Endothelial cell of umbilical vein (primary cell): ENCODE measurements at regions not wholly inside any gene's neighbourhood (a gene's known extent, or its start where the extent isn't known, plus 50 kb on each side); places are given as distances from the start of the nearest gene placed in this dataset.
A peak's percentile ranks its signal among the peaks of the same experiment; 100 is the strongest.

ENCODE experiments used
- BruUV-seq: library from RNA; stranded (reverse); fragments of 400-500 nt; replicated peaks from 2 replicates; lab custom pipeline; 2021; lab: Mats Ljungman, UMichigan
- CTCF ChIA-PET: fragments of 300-600, 350-600 bp; sonication (Branson Sonifier 250); formaldehyde crosslinking; loops from one replicate; lab custom pipeline; 2021; ENCODE audit warnings: antibody characterized with exemption, inconsistent platforms; lab: Charles Lee
- POLR2A ChIA-PET: fragments of 300-600, 350-600 bp; sonication (Branson Sonifier 250); formaldehyde crosslinking; loops from one replicate; lab custom pipeline; 2021; ENCODE audit warnings: antibody characterized with exemption, inconsistent platforms; lab: Charles Lee
- DNase-seq: peaks from one replicate; pipeline ENCODE4 v3.0.0-alpha.2; 2011; ENCODE audit warnings: low read depth, low spot score
- FAIRE-seq: peaks from 2 replicates; lab custom pipeline; 2011; peaks lifted over from hg19 to GRCh38; lab: Jason Lieb, UNC
- H2AFZ ChIP-seq: 2 replicates; pipeline ENCODE4 v1.6.0; 2012; ENCODE audit warnings: low read depth, low read length, control low read depth, inconsistent platforms
- H3K27ac ChIP-seq: 2 replicates; pipeline ENCODE4 v1.5.1; 2011; ENCODE audit warnings: low read depth, mild to moderate bottlenecking, control low read depth, low read length, moderate library complexity; ENCODE audit not compliant: insufficient read depth
- H3K27me3 ChIP-seq, 2 experiments: 2 replicates each; pipeline versions ENCODE4 v1.6.0 to v1.6.1; 2011; ENCODE audit warnings: low read length in 2 of 2, mixed read lengths in 1 of 2; ENCODE audit not compliant: control insufficient read depth in 2 of 2, insufficient read depth in 2 of 2
- H3K36me3 ChIP-seq, 2 experiments: 2 replicates in 1 of 2; 3 replicates in 1 of 2; pipeline ENCODE4 v1.5.1; 2011; ENCODE audit warnings: low read length in 2 of 2, mild to moderate bottlenecking in 1 of 2, moderate library complexity in 1 of 2; ENCODE audit not compliant: control insufficient read depth in 2 of 2, insufficient read depth in 2 of 2; ENCODE audit errors: extremely low read depth in 1 of 2
- H3K4me1 ChIP-seq: 3 replicates; pipeline ENCODE4 v1.5.1; 2011; ENCODE audit warnings: mild to moderate bottlenecking, low read length; ENCODE audit not compliant: control insufficient read depth, insufficient read depth; ENCODE audit errors: extremely low read depth
- H3K4me2 ChIP-seq: 2 replicates; pipeline ENCODE4 v1.6.1; 2011; ENCODE audit warnings: low read length, control low read depth, mixed read lengths; ENCODE audit not compliant: insufficient read depth
- H3K4me3 ChIP-seq, 3 experiments: fragments of 200-600 bp in 1 of 3; sonication (generic), shearing (Covaris generic) in 1 of 3; replicated peaks in 1 of 3; 2 replicates each; pipeline ENCODE4 v1.5.1; 2011 to 2016; ENCODE audit warnings: control low read depth in 3 of 3, low read length in 3 of 3, mild to moderate bottlenecking in 2 of 3, inconsistent platforms in 1 of 3, low read depth in 1 of 3, moderate library complexity in 1 of 3; ENCODE audit not compliant: insufficient read depth in 1 of 3
- H3K79me2 ChIP-seq: 2 replicates; pipeline ENCODE4 v1.6.0; 2012; ENCODE audit warnings: low read length, inconsistent platforms; ENCODE audit not compliant: control insufficient read depth, insufficient read depth
- H3K9ac ChIP-seq: replicated peaks from 2 replicates; pipeline ENCODE3; 2011; ENCODE audit warnings: low read length, control low read depth; ENCODE audit not compliant: insufficient read depth; ENCODE audit errors: extremely low read depth
- H3K9me1 ChIP-seq: replicated peaks from 3 replicates; pipeline ENCODE4 v1.6.0; 2011; ENCODE audit warnings: mild to moderate bottlenecking, low read length; ENCODE audit not compliant: control insufficient read depth, insufficient read depth; ENCODE audit errors: extremely low read depth
- H3K9me3 ChIP-seq: replicated peaks from 2 replicates; pipeline ENCODE4 v1.5.1; 2012; ENCODE audit warnings: low read length, inconsistent platforms; ENCODE audit not compliant: control insufficient read depth, insufficient read depth
- H4K20me1 ChIP-seq: replicated peaks from 2 replicates; pipeline ENCODE3; 2011; ENCODE audit warnings: mild to moderate bottlenecking, low read length; ENCODE audit not compliant: control insufficient read depth, insufficient read depth; ENCODE audit errors: extremely low read depth
- EZH2 ChIP-seq: IDR thresholded peaks from 2 replicates; pipeline ENCODE4 v1.6.1; 2012; ENCODE audit warnings: borderline replicate concordance, low read depth, mild to moderate bottlenecking, moderate library complexity, low read length, inconsistent platforms; ENCODE audit not compliant: severe bottlenecking
- FOS ChIP-seq: IDR thresholded peaks from 2 replicates; pipeline ENCODE4 v1.6.1; 2011; ENCODE audit warnings: mild to moderate bottlenecking, low read length, moderate library complexity, borderline replicate concordance; ENCODE audit not compliant: insufficient read depth
- GATA2 ChIP-seq: IDR thresholded peaks from 2 replicates; pipeline ENCODE4 v1.7.0; 2011; ENCODE audit warnings: low read depth, mild to moderate bottlenecking, moderate library complexity, mixed read lengths, low read length; ENCODE audit not compliant: insufficient read length, insufficient read depth
- JUN ChIP-seq: IDR thresholded peaks from 2 replicates; pipeline ENCODE4 v1.6.1; 2011; ENCODE audit warnings: borderline replicate concordance, low read depth; ENCODE audit not compliant: insufficient read length, insufficient read depth
- MYC ChIP-seq: IDR thresholded peaks from one replicate; pipeline ENCODE4 v1.6.1; 2011; ENCODE audit warnings: mild to moderate bottlenecking, low read depth, low read length
- POLR2A ChIP-seq: IDR thresholded peaks from 2 replicates; pipeline ENCODE4 v1.6.1; 2012; ENCODE audit warnings: low read depth, mild to moderate bottlenecking, control low read depth, low read length
- POLR2AphosphoS5 ChIP-seq: IDR thresholded peaks from 2 replicates; pipeline ENCODE4 v1.6.1; 2012; ENCODE audit warnings: low read depth, mild to moderate bottlenecking, control low read depth, low read length, moderate library complexity; ENCODE audit not compliant: insufficient read depth
- dilution Hi-C: fragments of 300-500 bp; cut with MboI; formaldehyde crosslinking; loops from one replicate; pipeline ENCODE4 v1.15.0; 2019; ENCODE audit warnings: low sequenced_read_pairs; ENCODE audit not compliant: extremely low pct_ligation_motif_present
- intact Hi-C: fragments of 100-400 bp; cut with micrococcal nuclease; formaldehyde crosslinking; loops from one replicate; pipeline ENCODE4 v1.10.0; 2022
- TF ChIP-seq, protein P1 (sequence below): IDR thresholded peaks from 2 replicates; pipeline ENCODE4 v1.6.1; 2011; ENCODE audit not compliant: insufficient read depth, insufficient read length
- TF ChIP-seq, protein P2 (sequence below), 2 donors: IDR thresholded peaks; 1 replicate in 1 of 2; 2 replicates in 1 of 2; pipeline ENCODE4 v1.5.1; 2011; ENCODE audit warnings: low read length in 2 of 2, mild to moderate bottlenecking in 2 of 2, moderate library complexity in 2 of 2, control low read depth in 1 of 2, inconsistent platforms in 1 of 2, low read depth in 1 of 2; ENCODE audit not compliant: insufficient read depth in 1 of 2; ENCODE audit errors: extremely low read depth in 1 of 2

DNA sequence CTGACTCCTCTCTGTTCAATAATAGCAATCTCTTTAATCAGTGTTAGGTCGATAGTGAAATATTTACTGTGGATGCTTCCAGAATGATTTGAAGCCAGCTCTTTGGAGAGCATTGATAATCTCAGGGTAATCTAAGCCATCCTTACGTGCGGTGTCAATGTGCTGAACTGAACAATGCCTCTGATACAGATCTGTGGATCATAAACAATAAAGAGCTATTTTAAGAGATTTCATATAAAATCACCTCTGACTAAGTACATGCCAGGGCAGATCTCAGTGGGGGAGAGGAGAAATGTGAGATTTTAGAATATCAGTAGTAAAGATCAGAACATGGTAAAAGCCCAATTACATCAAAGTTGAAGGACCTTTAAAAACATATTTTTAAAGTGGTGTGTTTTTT lies 319.3 kb upstream of the GBE1 start:
- H3K9ac ChIP-seq, result peak overlapping the region; percentile 41
- H3K36me3 ChIP-seq, result no peaks in the 10 kb centered on the region
- peak; percentile 53 for FAIRE-seq
- H4K20me1 ChIP-seq, result no peaks in the 10 kb centered on the region
- ChIA-PET POLR2A (interaction anchor here (1.1 kb wide), 1 partner anchor 77 kb away, joined by 5 read pairs; no protein-coding TSS in a partner anchor), CTCF (interaction anchor here (0.8 to 2.1 kb wide), 6 partner anchors 13 to 171 kb away, joined by 3 to 9 read pairs (median 3); no protein-coding TSS in a partner anchor)
- H3K9me1 ChIP-seq, result no peaks in the 10 kb centered on the region
- H3K79me2 ChIP-seq, result no peaks in the 10 kb centered on the region
- H3K4me2 ChIP-seq, result peak overlapping the region; percentile 71
- H3K4me3 ChIP-seq, result no peak overlapping the region
- intact Hi-C loops (loop anchor here (2.0 to 10.0 kb wide), 3 partner anchors 52 to 1144 kb away; no protein-coding TSS in a partner anchor), dilution Hi-C loops (no loop called here)
- TF ChIP-seq, protein P1, sequence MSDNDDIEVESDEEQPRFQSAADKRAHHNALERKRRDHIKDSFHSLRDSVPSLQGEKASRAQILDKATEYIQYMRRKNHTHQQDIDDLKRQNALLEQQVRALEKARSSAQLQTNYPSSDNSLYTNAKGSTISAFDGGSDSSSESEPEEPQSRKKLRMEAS, result no peak
- TF ChIP-seq GATA2, result peak; percentile 78
- TSS peak; percentile 53 for BruUV-seq
- H3K4me1 ChIP-seq, result peaks cover 39% of the 10 kb centered on the region
- H3K27ac ChIP-seq, result peak overlapping the region; percentile 79
- DNase-seq, result peak; percentile 56
- H3K27me3 ChIP-seq, result no peaks in the 10 kb centered on the region
- no peaks in the 10 kb centered on the region for H3K9me3 ChIP-seq
- H2AFZ ChIP-seq, result peak overlapping the region; percentile 86

DNA sequence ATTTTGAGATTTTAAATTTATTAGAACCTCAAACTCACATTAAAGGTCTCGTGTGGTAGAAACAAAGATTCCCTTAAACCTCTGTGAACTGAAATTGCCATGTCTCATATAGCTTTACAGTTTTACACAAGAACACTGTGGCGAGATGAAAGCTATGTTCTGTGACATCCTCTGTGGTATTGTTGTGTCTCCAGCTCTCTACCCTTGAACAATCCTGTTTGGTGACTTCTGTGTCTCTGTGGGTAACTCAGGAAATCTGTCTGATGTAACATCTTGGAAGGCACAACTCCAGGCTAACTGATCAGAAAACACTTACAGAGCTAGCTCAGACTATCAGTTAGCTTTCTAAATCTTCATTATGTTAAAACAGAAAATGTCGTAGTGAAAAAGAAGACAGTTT lies 318.8 kb upstream of the GBE1 start:
- dilution Hi-C loops (no loop called here), intact Hi-C loops (loop anchor here (2.0 to 10.0 kb wide), 3 partner anchors 53 to 1145 kb away; no protein-coding TSS in a partner anchor)
- H3K4me2 ChIP-seq, result peak overlapping the region; percentile 71
- ChIA-PET POLR2A (interaction anchor here (1.1 kb wide), 1 partner anchor 78 kb away, joined by 5 read pairs; no protein-coding TSS in a partner anchor), CTCF (interaction anchor here (1.0 to 2.1 kb wide), 5 partner anchors 13 to 78 kb away, joined by 3 to 9 read pairs (median 3); no protein-coding TSS in a partner anchor)
- no peak overlapping the region for H3K4me3 ChIP-seq
- DNase-seq (peak; percentile 61), FAIRE-seq (peak; percentile 56)
- H3K4me1 ChIP-seq, result peaks cover 33% of the 10 kb centered on the region
- H3K36me3 ChIP-seq, result no peaks in the 10 kb centered on the region
- no peaks in the 10 kb centered on the region for H3K79me2 ChIP-seq
- peak overlapping the region; percentile 79 for H3K27ac ChIP-seq
- no peaks in the 10 kb centered on the region for H4K20me1 ChIP-seq
- H3K27me3 ChIP-seq, result no peaks in the 10 kb centered on the region
- H2AFZ ChIP-seq, result peak overlapping the region; percentile 86
- no peak for TF ChIP-seq EZH2
- no peak for TF ChIP-seq POLR2A
- TF ChIP-seq, protein P1, result no peak
- TF ChIP-seq MYC, result no peak
- no peak for TF ChIP-seq JUN
- TF ChIP-seq GATA2, result no peak
- TF ChIP-seq, protein P2, sequence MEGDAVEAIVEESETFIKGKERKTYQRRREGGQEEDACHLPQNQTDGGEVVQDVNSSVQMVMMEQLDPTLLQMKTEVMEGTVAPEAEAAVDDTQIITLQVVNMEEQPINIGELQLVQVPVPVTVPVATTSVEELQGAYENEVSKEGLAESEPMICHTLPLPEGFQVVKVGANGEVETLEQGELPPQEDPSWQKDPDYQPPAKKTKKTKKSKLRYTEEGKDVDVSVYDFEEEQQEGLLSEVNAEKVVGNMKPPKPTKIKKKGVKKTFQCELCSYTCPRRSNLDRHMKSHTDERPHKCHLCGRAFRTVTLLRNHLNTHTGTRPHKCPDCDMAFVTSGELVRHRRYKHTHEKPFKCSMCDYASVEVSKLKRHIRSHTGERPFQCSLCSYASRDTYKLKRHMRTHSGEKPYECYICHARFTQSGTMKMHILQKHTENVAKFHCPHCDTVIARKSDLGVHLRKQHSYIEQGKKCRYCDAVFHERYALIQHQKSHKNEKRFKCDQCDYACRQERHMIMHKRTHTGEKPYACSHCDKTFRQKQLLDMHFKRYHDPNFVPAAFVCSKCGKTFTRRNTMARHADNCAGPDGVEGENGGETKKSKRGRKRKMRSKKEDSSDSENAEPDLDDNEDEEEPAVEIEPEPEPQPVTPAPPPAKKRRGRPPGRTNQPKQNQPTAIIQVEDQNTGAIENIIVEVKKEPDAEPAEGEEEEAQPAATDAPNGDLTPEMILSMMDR (IDR thresholded peaks at IDR 0.05; ENCODE audit: extremely low read depth in 1 of 2, insufficient read depth in 1 of 2, low read depth in 1 of 2, low read length in 2 of 2), result no peak
- no peak for TF ChIP-seq FOS
- no peak for TF ChIP-seq POLR2AphosphoS5
- no peaks in the 10 kb centered on the region for H3K9me1 ChIP-seq
- no peaks in the 10 kb centered on the region for H3K9me3 ChIP-seq
- H3K9ac ChIP-seq, result peak overlapping the region; percentile 41
- TSS peak; percentile 81 for BruUV-seq
